ENCODE measurements at regions not wholly inside any gene's neighbourhood (a gene's known extent, or its start where the extent isn't known, plus 50 kb on each side); places are given as distances from the start of the nearest gene placed in this dataset.
"Not testable (repeated sequence)": the region's sequence is repeated elsewhere in the genome, so short reads cannot be mapped to it uniquely, and the experiment has no call there.

DNA sequence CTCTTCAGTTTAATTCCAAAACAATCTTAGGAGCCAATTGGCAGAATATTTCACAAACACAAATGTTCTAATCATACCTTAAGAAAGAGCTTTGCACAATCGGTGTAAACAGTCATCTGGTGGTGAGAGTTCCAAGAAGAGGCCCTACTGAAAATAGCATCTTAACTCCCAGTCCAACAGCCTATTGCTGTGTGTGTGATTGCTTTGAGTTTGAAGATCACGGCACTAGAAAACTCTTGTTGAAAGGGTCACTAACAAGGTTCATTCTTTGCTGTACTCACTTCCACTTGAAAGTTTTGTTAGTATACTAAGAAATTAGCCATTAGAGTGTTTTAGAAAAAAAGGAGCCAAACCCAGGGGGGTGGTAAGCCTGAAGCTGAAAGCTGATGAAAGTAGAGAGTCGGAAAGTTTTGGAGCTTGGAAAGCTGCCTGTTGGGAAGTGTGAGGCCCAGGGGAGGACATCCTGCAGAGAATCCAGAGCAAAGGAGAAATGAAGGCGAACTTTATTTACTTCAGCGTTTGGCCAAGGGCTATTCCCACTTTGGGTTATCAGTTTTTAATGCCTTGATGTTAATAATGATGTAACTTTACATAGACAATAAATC is 180.3 kb upstream of the GHR start:
- no peak for DNase-seq (ENCODE audit: low spot score)

GRCh38 chr5:42252306-42252705 is 170.9 kb upstream of the GHR start:
- DNase-seq (ENCODE audit: low spot score), result no peak

GRCh38 chr5:42259914-42260313 is 163.3 kb upstream of the GHR start:
- not testable (repeated sequence) for DNase-seq (ENCODE audit: low spot score)

- DNase-seq (ENCODE audit: low spot score), result no peak
Observed at GRCh38 chr5:42267091-42267490, 156.1 kb upstream of the GHR start.

DNA sequence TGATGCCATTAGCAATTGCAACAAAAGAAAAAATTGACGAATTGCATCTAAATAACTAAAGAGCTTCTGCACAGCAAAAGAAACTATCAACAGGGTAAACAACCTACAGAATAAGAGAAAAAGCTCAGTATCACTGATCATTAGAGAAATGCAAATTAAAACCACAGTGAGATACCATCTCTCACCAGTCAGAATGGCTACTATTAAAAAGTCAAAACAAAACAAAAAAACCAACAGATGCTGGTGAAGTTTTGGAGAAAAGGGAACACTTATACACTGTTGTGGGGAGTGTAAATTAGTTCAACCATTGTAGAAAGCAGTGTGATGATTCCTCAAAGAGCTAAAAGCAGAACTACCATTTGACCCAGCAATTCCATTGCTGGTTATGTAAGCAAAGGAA is 155.1 kb upstream of the GHR start:
- not testable (repeated sequence) for DNase-seq (ENCODE audit: low spot score)

DNA sequence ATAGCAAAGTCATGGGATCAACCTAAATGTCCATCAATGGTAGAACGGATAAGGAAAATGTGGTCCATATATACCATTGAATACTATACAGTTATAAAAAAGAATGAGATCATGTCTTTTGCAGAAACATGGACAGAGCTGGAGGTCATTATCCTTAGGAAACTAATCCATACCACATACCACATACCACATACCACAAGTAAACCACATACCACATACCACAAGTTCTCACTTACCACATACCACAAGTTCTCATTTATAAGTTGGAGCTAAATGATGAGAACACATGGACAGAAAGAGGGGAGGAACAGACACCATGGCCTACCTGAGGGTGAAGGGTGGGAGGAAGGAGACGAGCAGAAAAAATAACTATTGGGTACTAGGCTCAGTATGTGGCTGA is 154.6 kb upstream of the GHR start:
- no peak for DNase-seq (ENCODE audit: low spot score)

GRCh38 chr5:42270771-42271170 is 152.5 kb upstream of the GHR start:
- DNase-seq (ENCODE audit: low spot score), result no peak

GRCh38 chr5:42274913-42275312 is 148.3 kb upstream of the GHR start:
- no peak for DNase-seq (ENCODE audit: low spot score)

DNA sequence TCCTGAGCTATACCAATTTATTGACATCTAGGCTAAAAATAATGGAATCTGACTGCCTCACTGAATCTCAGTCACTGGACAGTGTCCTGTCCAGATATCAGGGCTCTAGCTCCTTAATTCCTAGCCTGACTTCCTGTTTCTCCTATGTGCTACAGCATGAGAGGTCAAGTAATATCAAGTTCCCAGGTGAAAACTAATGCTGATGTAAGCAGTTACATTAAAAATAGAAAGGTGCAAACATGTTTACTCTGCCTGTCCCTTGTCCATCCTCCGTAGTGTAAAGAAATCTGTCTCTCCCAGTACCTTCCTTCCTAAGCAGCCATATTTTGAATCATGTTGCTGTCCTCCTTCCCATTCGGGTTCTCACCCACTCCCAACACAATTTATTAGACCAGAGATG is 145.9 kb upstream of the GHR start:
- DNase-seq (ENCODE audit: low spot score), result no peak

- no peak for DNase-seq (ENCODE audit: low spot score)
Observed at GRCh38 chr5:42284584-42284983, 138.7 kb upstream of the GHR start.

GRCh38 chr5:42285230-42285629 is 138.0 kb upstream of the GHR start:
- no peak for DNase-seq (ENCODE audit: low spot score)

GRCh38 chr5:42300496-42300895 is 122.7 kb upstream of the GHR start:
- no peak for DNase-seq (ENCODE audit: low spot score)

DNA sequence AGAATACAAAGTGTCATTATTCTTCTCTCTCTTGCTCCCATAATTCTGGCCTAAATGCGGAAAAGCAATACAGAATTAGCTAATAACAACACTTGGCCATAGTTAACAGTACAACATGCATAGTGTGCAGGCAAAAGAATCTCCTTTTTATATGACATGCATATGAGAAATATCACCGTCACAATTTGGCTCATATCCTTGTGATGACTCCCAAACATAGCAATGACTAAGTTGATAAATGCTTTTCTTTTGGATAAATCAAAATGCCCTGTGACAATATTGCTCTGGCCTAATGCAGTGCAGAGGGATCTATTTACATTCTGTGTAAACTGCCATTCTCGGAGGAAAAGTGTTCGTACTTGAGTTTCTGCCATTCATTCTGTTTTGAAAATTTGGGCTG is 121.9 kb upstream of the GHR start:
- no peak for DNase-seq (ENCODE audit: low spot score)

GRCh38 chr5:42302186-42302585 is 121.1 kb upstream of the GHR start:
- no peak for DNase-seq (ENCODE audit: low spot score)

- DNase-seq (ENCODE audit: low spot score), result no peak
Observed at GRCh38 chr5:42306287-42306686, 117.0 kb upstream of the GHR start.

- DNase-seq (ENCODE audit: low spot score), result no peak
Observed at GRCh38 chr5:42309865-42310264, 113.4 kb upstream of the GHR start.

DNA sequence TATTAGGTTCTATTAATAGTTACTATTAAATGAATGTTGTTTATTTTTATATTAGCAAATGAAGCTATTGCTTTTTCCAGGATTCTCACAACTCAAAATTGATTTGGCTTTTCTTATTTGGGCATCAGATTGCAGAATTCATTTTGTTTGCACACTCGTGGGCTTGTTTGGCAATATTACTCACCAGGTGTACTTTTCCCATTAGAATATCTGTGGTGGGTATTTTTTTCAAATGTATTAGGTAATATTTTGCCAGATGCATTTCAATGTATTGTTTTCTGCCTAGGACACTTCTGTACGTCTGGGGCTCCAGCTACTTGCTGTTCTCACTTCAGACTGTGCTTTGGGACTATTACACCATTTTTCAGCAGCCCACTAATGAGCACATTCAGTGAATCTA is 108.0 kb upstream of the GHR start:
- no peak for DNase-seq (ENCODE audit: low spot score)

DNA sequence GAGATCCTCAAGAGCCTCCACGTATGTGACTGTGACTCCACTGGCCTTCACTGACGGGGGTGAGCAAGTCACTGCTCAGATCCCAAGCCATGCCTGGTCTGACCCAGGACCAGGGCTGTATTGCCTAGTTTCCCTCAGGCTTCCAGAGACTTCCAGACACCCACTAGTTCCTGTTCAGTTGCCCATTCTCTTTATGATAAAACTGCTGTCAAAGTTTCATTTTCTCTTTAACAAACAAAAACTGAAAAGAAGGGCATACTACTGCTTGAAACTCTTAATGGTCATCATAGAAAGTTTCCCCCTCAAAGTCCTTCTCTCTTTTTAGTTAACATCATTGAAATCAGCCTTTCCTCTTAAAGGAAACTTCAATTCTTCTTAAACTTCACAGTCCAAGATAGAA is 105.7 kb upstream of the GHR start:
- no peak for DNase-seq (ENCODE audit: low spot score)

DNA sequence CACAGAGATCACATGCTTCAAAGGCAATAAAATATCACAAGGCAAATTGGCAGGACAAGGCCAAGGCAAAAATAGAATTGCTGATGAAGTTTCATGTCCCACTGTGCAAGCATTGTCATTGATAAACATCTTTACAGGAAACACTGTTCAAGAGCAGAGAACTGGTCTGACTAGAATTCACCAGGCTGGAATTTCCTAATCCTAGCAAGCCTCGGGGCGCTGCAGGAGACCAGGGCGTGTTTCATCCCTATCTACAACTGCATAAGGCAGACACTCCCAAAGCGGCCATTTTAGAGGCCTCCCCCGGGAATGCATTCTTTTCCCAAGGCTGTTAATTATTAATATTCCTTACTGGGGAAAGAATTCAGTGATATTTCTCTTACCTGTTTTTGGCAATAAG is 103.7 kb upstream of the GHR start:
- DNase-seq (ENCODE audit: low spot score), result not testable (repeated sequence)

DNA sequence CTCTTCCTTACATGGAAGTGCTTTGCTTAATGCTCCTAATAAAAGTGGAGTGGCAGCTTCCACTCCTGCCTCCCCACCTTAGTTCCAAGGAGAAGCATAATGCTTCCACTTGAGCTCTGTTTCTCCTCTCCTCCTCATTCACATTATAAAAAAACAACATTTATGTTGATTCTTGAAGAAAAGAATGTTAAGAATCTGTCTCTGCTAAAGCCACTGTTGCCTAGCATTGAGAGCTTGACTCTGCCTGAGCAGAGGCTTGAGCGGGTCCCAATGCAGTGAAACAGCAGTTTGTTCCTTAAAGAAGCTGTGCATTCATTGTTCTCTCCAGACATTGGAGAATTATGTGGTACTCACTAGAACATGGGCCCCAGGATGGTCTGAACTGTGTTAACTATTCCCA is 101.5 kb upstream of the GHR start:
- no peak for DNase-seq (ENCODE audit: low spot score)

- DNase-seq (ENCODE audit: low spot score), result no peak
Observed at GRCh38 chr5:42337143-42337542, 86.1 kb upstream of the GHR start.

- DNase-seq (ENCODE audit: low spot score), result no peak
Observed at GRCh38 chr5:42337607-42338006, 85.6 kb upstream of the GHR start.

GRCh38 chr5:42338136-42338535 is 85.1 kb upstream of the GHR start:
- no peak for DNase-seq (ENCODE audit: low spot score)

- DNase-seq (ENCODE audit: low spot score), result no peak
Observed at GRCh38 chr5:42349163-42349562, 74.1 kb upstream of the GHR start.

GRCh38 chr5:42351956-42352355 is 71.3 kb upstream of the GHR start:
- no peak for DNase-seq (ENCODE audit: low spot score)

Measured in AG08396 (cell line).